ENCODE measurements at regions not wholly inside any gene's neighbourhood (a gene's known extent, or its start where the extent isn't known, plus 50 kb on each side); places are given as distances from the start of the nearest gene placed in this dataset.
"Not testable (repeated sequence)": the region's sequence is repeated elsewhere in the genome, so short reads cannot be mapped to it uniquely, and the experiment has no call there.

GRCh38 chr2:89797320-89798038 is 1106.0 kb downstream of the RPIA start:
- H3K4me3 ChIP-seq (ENCODE audit: low read length) = no peak overlapping the region
- no peak for DNase-seq (ENCODE audit: low read depth)
- TF ChIP-seq, protein P1, sequence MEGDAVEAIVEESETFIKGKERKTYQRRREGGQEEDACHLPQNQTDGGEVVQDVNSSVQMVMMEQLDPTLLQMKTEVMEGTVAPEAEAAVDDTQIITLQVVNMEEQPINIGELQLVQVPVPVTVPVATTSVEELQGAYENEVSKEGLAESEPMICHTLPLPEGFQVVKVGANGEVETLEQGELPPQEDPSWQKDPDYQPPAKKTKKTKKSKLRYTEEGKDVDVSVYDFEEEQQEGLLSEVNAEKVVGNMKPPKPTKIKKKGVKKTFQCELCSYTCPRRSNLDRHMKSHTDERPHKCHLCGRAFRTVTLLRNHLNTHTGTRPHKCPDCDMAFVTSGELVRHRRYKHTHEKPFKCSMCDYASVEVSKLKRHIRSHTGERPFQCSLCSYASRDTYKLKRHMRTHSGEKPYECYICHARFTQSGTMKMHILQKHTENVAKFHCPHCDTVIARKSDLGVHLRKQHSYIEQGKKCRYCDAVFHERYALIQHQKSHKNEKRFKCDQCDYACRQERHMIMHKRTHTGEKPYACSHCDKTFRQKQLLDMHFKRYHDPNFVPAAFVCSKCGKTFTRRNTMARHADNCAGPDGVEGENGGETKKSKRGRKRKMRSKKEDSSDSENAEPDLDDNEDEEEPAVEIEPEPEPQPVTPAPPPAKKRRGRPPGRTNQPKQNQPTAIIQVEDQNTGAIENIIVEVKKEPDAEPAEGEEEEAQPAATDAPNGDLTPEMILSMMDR (conservative IDR thresholded peaks at IDR 0.05; ENCODE audit: low read depth, low read length) = no peak

DNA sequence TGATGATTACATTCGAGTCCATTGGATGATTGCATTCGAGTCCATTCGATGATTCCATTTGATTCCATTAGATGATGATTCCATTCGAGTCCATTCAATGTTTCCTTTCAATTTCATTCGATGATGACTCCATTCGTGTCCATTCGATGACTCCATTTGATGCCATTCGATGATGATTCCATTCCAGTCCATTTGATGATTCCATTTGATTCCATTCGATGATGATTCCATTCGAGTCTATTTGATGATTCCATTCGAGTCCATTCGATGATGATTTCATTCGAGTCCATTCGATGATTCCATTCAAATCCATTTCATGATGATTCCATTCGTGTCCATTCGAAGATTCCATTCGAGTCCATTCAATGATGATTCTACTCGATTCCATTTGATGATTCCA is 1109.7 kb downstream of the RPIA start:
- not testable (repeated sequence) for H3K4me3 ChIP-seq (ENCODE audit: low read length); DNase-seq (ENCODE audit: low read depth)

DNA sequence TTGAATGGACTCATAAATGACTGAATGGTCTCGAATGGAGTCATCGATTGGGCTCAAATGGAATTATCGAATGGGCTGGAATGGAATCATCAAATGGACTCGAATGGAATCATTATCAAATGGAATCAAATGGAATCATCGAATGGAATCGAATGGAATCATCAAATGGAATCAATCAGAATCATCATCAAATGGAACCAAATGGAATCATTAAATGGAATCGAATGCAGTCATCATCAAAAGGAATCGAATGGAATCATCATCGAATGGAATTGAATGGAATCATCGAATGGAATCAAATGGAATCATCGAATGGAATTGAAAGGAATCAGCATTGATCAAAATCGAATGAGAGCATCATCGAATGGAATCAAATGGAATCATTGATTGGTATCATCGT is 1114.9 kb downstream of the RPIA start:
- H3K4me3 ChIP-seq (ENCODE audit: low read length); DNase-seq (ENCODE audit: low read depth): not testable (repeated sequence)

DNA sequence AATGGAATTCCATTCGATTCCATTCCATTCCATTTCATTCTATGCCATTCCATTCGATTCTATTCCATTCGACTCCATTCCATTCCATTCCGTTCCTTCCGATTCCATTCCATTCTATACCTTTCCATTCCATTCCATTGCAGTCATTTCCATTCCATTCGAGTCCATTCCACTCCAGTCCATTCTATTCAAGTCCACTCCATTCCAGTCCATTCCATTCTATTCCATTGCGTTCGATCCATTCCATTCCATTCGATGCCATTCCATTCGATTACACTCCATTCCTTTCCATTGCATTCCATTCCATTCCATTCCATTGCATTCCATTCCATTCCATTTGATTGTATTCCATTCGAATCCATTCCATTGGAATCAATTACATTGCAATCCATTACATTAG is 1119.8 kb downstream of the RPIA start:
- TF ChIP-seq, protein P1 (conservative IDR thresholded peaks at IDR 0.05; ENCODE audit: low read depth, low read length) = no peak
- DNase-seq (ENCODE audit: low read depth) = no peak
- no peak overlapping the region for H3K4me3 ChIP-seq (ENCODE audit: low read length)

- DNase-seq (ENCODE audit: low read depth); H3K4me3 ChIP-seq (ENCODE audit: low read length): not testable (repeated sequence)
These were observed 1120.4 kb downstream of the RPIA start for GRCh38 chr2:89811910-89812309.

DNA sequence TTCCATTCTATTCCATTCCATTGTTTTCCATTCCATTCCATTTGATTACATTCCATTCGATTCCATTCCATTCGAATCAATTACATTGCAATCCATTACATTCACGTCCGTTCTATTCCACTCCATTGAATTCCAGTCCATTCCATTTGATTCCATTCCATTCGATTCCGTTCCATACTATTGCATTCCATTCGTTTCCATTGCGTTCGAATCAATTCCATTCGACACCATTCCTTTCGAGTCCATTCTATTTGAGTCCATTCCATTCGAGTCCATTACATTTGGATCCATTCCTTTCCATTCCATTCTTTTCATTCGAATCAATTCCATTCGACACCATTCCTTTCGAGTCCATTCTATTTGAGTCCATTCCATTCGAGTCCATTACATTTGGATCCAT is 1122.9 kb downstream of the RPIA start:
- H3K4me3 ChIP-seq (ENCODE audit: low read length); DNase-seq (ENCODE audit: low read depth): not testable (repeated sequence)

DNA sequence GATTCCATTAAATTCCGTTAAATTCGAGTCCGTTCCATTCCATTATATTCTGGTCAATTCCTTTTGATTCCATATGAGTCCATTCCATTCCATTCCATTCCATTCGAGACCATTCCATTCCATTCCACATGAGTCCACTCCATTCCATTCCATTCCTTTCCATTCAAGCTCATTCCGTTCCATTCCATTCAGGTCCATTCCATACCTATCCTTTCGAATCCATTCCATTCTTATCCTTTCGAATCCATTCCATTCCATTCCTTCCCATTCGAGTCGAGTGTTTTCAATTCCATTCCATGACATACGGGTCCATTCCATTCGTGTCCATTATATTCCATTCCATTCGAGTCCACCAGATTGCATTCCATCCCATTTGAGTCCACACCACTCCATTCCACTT is 1127.4 kb downstream of the RPIA start:
- TF ChIP-seq, protein P1 (conservative IDR thresholded peaks at IDR 0.05; ENCODE audit: low read depth, low read length) = no peak
- H3K4me3 ChIP-seq (ENCODE audit: low read length) = no peak overlapping the region
- no peak for DNase-seq (ENCODE audit: low read depth)

- no peak for DNase-seq (ENCODE audit: low read depth)
- no peak overlapping the region for H3K4me3 ChIP-seq (ENCODE audit: low read length)
- TF ChIP-seq, protein P1 (conservative IDR thresholded peaks at IDR 0.05; ENCODE audit: low read depth, low read length) = no peak
These were observed 1128.3 kb downstream of the RPIA start for GRCh38 chr2:89819809-89820208.

DNA sequence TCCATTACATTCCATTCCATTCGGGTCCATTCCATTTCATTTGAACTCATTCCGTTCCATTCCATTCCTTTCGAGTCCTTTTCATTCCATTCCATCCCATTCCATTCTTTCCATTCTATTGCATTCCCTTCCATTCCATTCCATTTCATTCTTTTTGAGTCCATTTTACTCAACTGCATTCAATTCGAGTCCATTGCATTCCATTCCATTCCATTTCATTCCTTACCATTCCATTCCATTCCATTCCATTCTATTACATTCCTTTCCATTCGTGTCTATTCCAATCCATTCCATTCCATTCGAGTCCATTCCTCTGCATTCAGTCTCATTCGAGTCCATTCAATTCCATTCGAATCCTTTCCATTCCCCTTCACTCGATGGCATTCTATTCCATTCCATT is 1128.8 kb downstream of the RPIA start:
- no peak for DNase-seq (ENCODE audit: low read depth)
- no peak overlapping the region for H3K4me3 ChIP-seq (ENCODE audit: low read length)
- TF ChIP-seq, protein P1 (conservative IDR thresholded peaks at IDR 0.05; ENCODE audit: low read depth, low read length) = no peak
